ENCODE measurements at regions not wholly inside any gene's neighbourhood (a gene's known extent, or its start where the extent isn't known, plus 50 kb on each side); places are given as distances from the start of the nearest gene placed in this dataset.

- no peak for TF ChIP-seq EZH2 (IDR thresholded peaks at IDR 0.05; ENCODE audit: borderline replicate concordance, low read depth, low read length, severe bottlenecking)
- no peak for TF ChIP-seq CTCF (IDR thresholded peaks at IDR 0.05; ENCODE audit: borderline replicate concordance, extremely low read depth, low read length, poor library complexity, severe bottlenecking)
Observed at GRCh38 chr2:39549718-39550464, 112.8 kb upstream of the MAP4K3 start.

All from DND-41 (cell line).